Neuronal stem cell (in vitro differentiated cells): ENCODE measurements at regions not wholly inside any gene's neighbourhood (a gene's known extent, or its start where the extent isn't known, plus 50 kb on each side); places are given as distances from the start of the nearest gene placed in this dataset.

Source experiments
- DNase-seq: peaks from one replicate; pipeline ENCODE4 v3.0.0-alpha.2; 2013; ENCODE audit warnings: low spot score
- H2AFZ ChIP-seq: one replicate; pipeline ENCODE4 v1.6.1; 2013; ENCODE audit warnings: mild to moderate bottlenecking, low read length, inconsistent platforms
- H2AK5ac ChIP-seq: 2 replicates; pipeline ENCODE4 v1.6.1; 2013; ENCODE audit warnings: low read depth, mild to moderate bottlenecking, inconsistent platforms, low read length, moderate library complexity, mixed read lengths
- H2BK120ac ChIP-seq: 2 replicates; pipeline ENCODE4 v1.6.1; 2013; ENCODE audit warnings: low read depth, mild to moderate bottlenecking, inconsistent platforms, low read length, moderate library complexity, mixed read lengths
- H2BK12ac ChIP-seq: one replicate; pipeline ENCODE4 v1.6.1; 2013; ENCODE audit warnings: low read length, inconsistent platforms
- H2BK15ac ChIP-seq: 2 replicates; pipeline ENCODE4 v1.6.1; 2013; ENCODE audit warnings: mild to moderate bottlenecking, low read length, inconsistent platforms, mixed read lengths
- H2BK5ac ChIP-seq: one replicate; pipeline ENCODE4 v1.6.1; 2013; ENCODE audit warnings: inconsistent platforms, mild to moderate bottlenecking, low read length, moderate library complexity
- H3K14ac ChIP-seq: one replicate; pipeline ENCODE4 v1.6.1; 2013; ENCODE audit warnings: low read length, inconsistent platforms
- H3K18ac ChIP-seq: 2 replicates; pipeline ENCODE4 v1.6.1; 2013; ENCODE audit warnings: low read length, inconsistent platforms
- H3K23ac ChIP-seq: 2 replicates; pipeline ENCODE4 v1.6.1; 2013; ENCODE audit warnings: low read depth, mild to moderate bottlenecking, mixed read lengths, low read length, inconsistent platforms; ENCODE audit not compliant: poor library complexity
- H3K27ac ChIP-seq: replicated peaks from 3 replicates; pipeline ENCODE4 v1.5.1; 2013; ENCODE audit warnings: low read length, inconsistent platforms
- H3K27me3 ChIP-seq, 3 experiments: 2 replicates each; pipeline ENCODE4 v1.6.1; 2013; ENCODE audit warnings: low read length in 3 of 3, mild to moderate bottlenecking in 2 of 3, inconsistent platforms in 1 of 3, low read depth in 1 of 3, mixed read lengths in 1 of 3, moderate library complexity in 1 of 3; ENCODE audit not compliant: control insufficient read depth in 3 of 3, insufficient read depth in 3 of 3
- H3K36me3 ChIP-seq, 2 donors: replicated peaks in 1 of 2; 2 replicates each; pipeline ENCODE4 v1.6.1; 2013; ENCODE audit warnings: low read length in 2 of 2; ENCODE audit not compliant: control insufficient read depth in 2 of 2, insufficient read depth in 2 of 2
- H3K4ac ChIP-seq: 2 replicates; pipeline ENCODE4 v1.6.1; 2013; ENCODE audit warnings: inconsistent platforms, mild to moderate bottlenecking, low read length, moderate library complexity
- H3K4me1 ChIP-seq, 2 donors: 1 replicate in 1 of 2; 2 replicates in 1 of 2; pipeline ENCODE4 v1.6.1; 2013; ENCODE audit warnings: low read length in 2 of 2, low read depth in 1 of 2; ENCODE audit not compliant: control insufficient read depth in 2 of 2, insufficient read depth in 1 of 2
- H3K4me2 ChIP-seq: one replicate; pipeline ENCODE4 v1.6.1; 2013; ENCODE audit warnings: mild to moderate bottlenecking, low read length, inconsistent platforms; ENCODE audit not compliant: insufficient read depth, poor library complexity, severe bottlenecking
- H3K4me3 ChIP-seq, 2 donors: 2 replicates each; pipeline ENCODE4 v1.5.1; 2013; ENCODE audit warnings: low read length in 2 of 2, mild to moderate bottlenecking in 2 of 2, inconsistent platforms in 1 of 2, moderate library complexity in 1 of 2
- H3K79me1 ChIP-seq: one replicate; pipeline ENCODE4 v1.6.1; 2013; ENCODE audit warnings: low read depth, mild to moderate bottlenecking, inconsistent platforms, low read length, moderate library complexity
- H3K9ac ChIP-seq: one replicate; pipeline ENCODE4 v1.6.1; 2013; ENCODE audit warnings: mild to moderate bottlenecking, low read depth, low read length, inconsistent platforms; ENCODE audit not compliant: poor library complexity
- H3K9me3 ChIP-seq, 2 donors: replicated peaks in 1 of 2; 2 replicates each; pipeline versions ENCODE3 to v1.6.1; 2013; ENCODE audit warnings: low read length in 2 of 2, mild to moderate bottlenecking in 2 of 2, inconsistent platforms in 1 of 2, low read depth in 1 of 2, mixed read lengths in 1 of 2, moderate library complexity in 1 of 2; ENCODE audit not compliant: control insufficient read depth in 2 of 2, insufficient read depth in 1 of 2
- H4K8ac ChIP-seq: one replicate; pipeline ENCODE4 v1.6.1; 2013; ENCODE audit warnings: low read depth, mild to moderate bottlenecking, inconsistent platforms, low read length, moderate library complexity
- H4K91ac ChIP-seq: one replicate; pipeline ENCODE4 v1.6.1; 2013; ENCODE audit warnings: low read length, low read depth, mild to moderate bottlenecking, inconsistent platforms; ENCODE audit not compliant: poor library complexity
- WGBS, 2 donors: extraction: QIAGEN DNeasy Blood & Tissue Kit; methylation state at CpG; one replicate each; pipeline ENCODE4 v1.1.7; 2013; ENCODE audit warnings: missing lambda C conversion rate in 2 of 2, mixed read lengths in 1 of 2; ENCODE audit not compliant: insufficient read length in 2 of 2, insufficient replicate concordance in 1 of 2; ENCODE audit errors: extremely low coverage in 2 of 2; 5-methylcytosine and 5-hydroxymethylcytosine counted together

GRCh38 chr17:34874478-34874877 lies 86.8 kb downstream of the CCT6B start:
- H2BK15ac ChIP-seq = no peak overlapping the region
- H3K14ac ChIP-seq = no peak overlapping the region
- H4K8ac ChIP-seq = no peak overlapping the region
- no peaks in the 10 kb centered on the region for H3K36me3 ChIP-seq
- H3K9me3 ChIP-seq = peaks cover 0 to 2% of the 10 kb centered on the region in 2 donors
- no peak overlapping the region for H3K18ac ChIP-seq
- H3K79me1 ChIP-seq = no peaks in the 10 kb centered on the region
- no peak overlapping the region for H3K23ac ChIP-seq
- H3K9ac ChIP-seq = no peak overlapping the region
- no peak overlapping the region for H3K4me2 ChIP-seq
- no peak overlapping the region for H2BK120ac ChIP-seq
- H2AK5ac ChIP-seq = no peak overlapping the region
- H3K27ac ChIP-seq = no peak overlapping the region
- H2AFZ ChIP-seq = no peak overlapping the region
- H2BK5ac ChIP-seq = no peak overlapping the region
- no peak overlapping the region for H2BK12ac ChIP-seq
- no peaks in the 10 kb centered on the region for H3K4me1 ChIP-seq
- WGBS, 2 donors = no CpG with 5 or more reads among the region's 1 CpG
- DNase-seq = no peak
- no peak overlapping the region for H3K4ac ChIP-seq
- H3K27me3 ChIP-seq = peaks cover 0 to 3% (median 0%) of the 10 kb centered on the region in 3 experiments
- H4K91ac ChIP-seq = no peak overlapping the region
- no peak overlapping the region for H3K4me3 ChIP-seq

GRCh38 chr17:34872640-34873039 lies 88.6 kb downstream of the CCT6B start:
- Histone ChIP-seq H3K14ac (no peak overlapping the region), H3K27me3 (peaks cover 0 to 3% (median 0%) of the 10 kb centered on the region in 3 experiments), H2AFZ (no peak overlapping the region), H3K9ac (no peak overlapping the region), H3K27ac (no peak overlapping the region), H2AK5ac (no peak overlapping the region), H3K4me3 (no peak overlapping the region), H2BK15ac (no peak overlapping the region), H4K91ac (no peak overlapping the region), H3K23ac (no peak overlapping the region), H3K4me1 (no peaks in the 10 kb centered on the region), H2BK12ac (no peak overlapping the region), H3K36me3 (no peaks in the 10 kb centered on the region), H3K4me2 (no peak overlapping the region), H2BK120ac (no peak overlapping the region), H3K9me3 (peaks cover 0 to 2% of the 10 kb centered on the region in 2 donors), H3K4ac (no peak overlapping the region), H2BK5ac (no peak overlapping the region), H3K18ac (no peak overlapping the region), H4K8ac (no peak overlapping the region), H3K79me1 (no peaks in the 10 kb centered on the region)
- WGBS, 2 donors = no CpG with 5 or more reads among the region's 2 CpGs
- no peak for DNase-seq

GRCh38 chr17:34869641-34870040 lies 91.6 kb downstream of the CCT6B start:
- no peak overlapping the region for H3K4me3 ChIP-seq
- H3K18ac ChIP-seq = no peak overlapping the region
- DNase-seq = no peak
- no peak overlapping the region for H2AFZ ChIP-seq
- H4K8ac ChIP-seq = no peak overlapping the region
- H3K23ac ChIP-seq = no peak overlapping the region
- H2BK12ac ChIP-seq = no peak overlapping the region
- no peak overlapping the region for H3K4me2 ChIP-seq
- no peak overlapping the region for H3K27ac ChIP-seq
- no peak overlapping the region for H3K4ac ChIP-seq
- no peak overlapping the region for H2BK120ac ChIP-seq
- H2BK5ac ChIP-seq = no peak overlapping the region
- H3K14ac ChIP-seq = no peak overlapping the region
- H3K79me1 ChIP-seq = no peaks in the 10 kb centered on the region
- H4K91ac ChIP-seq = no peak overlapping the region
- no peaks in the 10 kb centered on the region for H3K9me3 ChIP-seq
- no peak overlapping the region for H2BK15ac ChIP-seq
- no peaks in the 10 kb centered on the region for H3K27me3 ChIP-seq
- H3K9ac ChIP-seq = no peak overlapping the region
- H3K36me3 ChIP-seq = no peaks in the 10 kb centered on the region
- no peaks in the 10 kb centered on the region for H3K4me1 ChIP-seq
- no peak overlapping the region for H2AK5ac ChIP-seq

GRCh38 chr17:34865716-34866115 lies 95.5 kb downstream of the CCT6B start:
- Histone ChIP-seq H2BK5ac (no peak overlapping the region), H3K27ac (no peak overlapping the region), H3K23ac (no peak overlapping the region), H4K8ac (no peak overlapping the region), H3K27me3 (no peaks in the 10 kb centered on the region), H2BK15ac (no peak overlapping the region), H3K4me2 (no peak overlapping the region), H3K4me1 (no peaks in the 10 kb centered on the region), H3K36me3 (no peaks in the 10 kb centered on the region), H2AFZ (no peak overlapping the region), H3K4ac (no peak overlapping the region), H3K14ac (no peak overlapping the region), H2BK120ac (no peak overlapping the region), H2AK5ac (no peak overlapping the region), H4K91ac (no peak overlapping the region), H3K18ac (no peak overlapping the region), H3K79me1 (no peaks in the 10 kb centered on the region), H3K4me3 (no peak overlapping the region), H3K9ac (no peak overlapping the region), H2BK12ac (no peak overlapping the region), H3K9me3 (peaks cover 0 to 1% of the 10 kb centered on the region in 2 donors)
- no peak for DNase-seq
- WGBS, 2 donors = no CpG with 5 or more reads among the region's 6 CpGs
